ENCODE measurements at regions not wholly inside any gene's neighbourhood (a gene's known extent, or its start where the extent isn't known, plus 50 kb on each side); places are given as distances from the start of the nearest gene placed in this dataset.

- no peak for DNase-seq
- Mint-ChIP-seq H3K27ac (no peak overlapping the region), H3K27me3 (ENCODE audit: low read depth in 3 of 3) (peaks cover 0 to 3% (median 2%) of the 10 kb centered on the region in 3 donors), H3K4me3 (no peak overlapping the region), H3K36me3 (no peaks in the 10 kb centered on the region), H3K9me3 (peaks cover 0 to 4% (median 2%) of the 10 kb centered on the region in 7 donors), H3K4me1 (no peaks in the 10 kb centered on the region)
- H3K9me3 ChIP-seq (replicated peaks in 1 of 2; ENCODE audit: control insufficient read depth in 1 of 2, insufficient read depth in 1 of 2, low read length in 2 of 2) = no peaks in the 10 kb centered on the region
- no peak for TF ChIP-seq CTCF (IDR thresholded peaks at IDR 0.05)
- no peak overlapping the region for H3K27ac ChIP-seq (ENCODE audit: low read depth in 1 of 2, low read length in 2 of 2)
- no peaks in the 10 kb centered on the region for H4K20me1 ChIP-seq (ENCODE audit: insufficient read depth, low read length)
- H3K36me3 ChIP-seq (replicated peaks in 1 of 2; ENCODE audit: control insufficient read depth in 1 of 2, insufficient read depth in 2 of 2, low read length in 2 of 2) = no peaks in the 10 kb centered on the region
- peaks cover 0 to 2% of the 10 kb centered on the region in 2 donors for H3K27me3 ChIP-seq (ENCODE audit: control insufficient read depth in 2 of 2, insufficient read depth in 2 of 2, low read length in 2 of 2)
- H3K9ac ChIP-seq (ENCODE audit: insufficient read depth, low read length, poor library complexity, severe bottlenecking) = no peak overlapping the region
- H2AFZ ChIP-seq (ENCODE audit: insufficient read depth, low read depth, low read length, poor library complexity, severe bottlenecking) = no peak overlapping the region
- WGBS (ENCODE audit: insufficient coverage) = 96% methylated on average over 5 of the region's 12 CpGs
- H3K4me1 ChIP-seq (ENCODE audit: control insufficient read depth in 1 of 2, insufficient read depth in 2 of 2, low read length in 2 of 2) = no peaks in the 10 kb centered on the region
- intact Hi-C loops (cut with micrococcal nuclease) = no loop called here
- no peak overlapping the region for H3K4me2 ChIP-seq (replicated peaks; ENCODE audit: extremely low read depth, low read length, poor library complexity, severe bottlenecking)
- H3K79me2 ChIP-seq (ENCODE audit: insufficient read depth, low read length) = no peaks in the 10 kb centered on the region
- no peak overlapping the region for H3K4me3 ChIP-seq (replicated peaks in 1 of 3; ENCODE audit: low read depth in 2 of 3, low read length in 3 of 3)
Measured at GRCh38 chrX:151073767-151074166, 90.6 kb downstream of the HMGB3 start.

DNA sequence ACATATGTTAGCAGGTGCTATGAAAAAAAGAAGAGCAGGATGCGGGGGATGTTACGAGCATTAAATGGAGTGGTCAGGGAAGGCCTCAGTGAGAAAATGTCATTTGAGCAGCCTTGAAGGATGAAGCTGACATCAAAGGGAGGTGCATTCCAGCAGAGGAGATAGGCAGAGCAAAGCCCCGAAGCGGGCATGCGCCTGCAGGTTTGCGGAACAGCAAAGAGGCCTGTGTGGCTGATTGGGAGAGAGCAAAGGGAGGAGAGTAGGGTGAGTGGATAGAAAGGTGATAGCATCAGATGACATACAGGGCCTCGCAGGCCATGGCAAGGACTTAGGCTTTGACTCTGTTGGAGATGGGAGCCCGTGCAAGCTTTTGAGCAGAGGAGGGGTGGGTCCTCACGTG, 95.4 kb upstream of the GPR50 start:
- H3K36me3 ChIP-seq (replicated peaks in 1 of 2; ENCODE audit: control insufficient read depth in 1 of 2, insufficient read depth in 2 of 2, low read length in 2 of 2) = no peaks in the 10 kb centered on the region
- no peak for DNase-seq
- H3K27ac ChIP-seq (ENCODE audit: low read depth in 1 of 2, low read length in 2 of 2) = no peak overlapping the region
- peaks cover 0 to 7% of the 10 kb centered on the region in 2 donors for H3K27me3 ChIP-seq (ENCODE audit: control insufficient read depth in 2 of 2, insufficient read depth in 2 of 2, low read length in 2 of 2)
- no peaks in the 10 kb centered on the region for H4K20me1 ChIP-seq (ENCODE audit: insufficient read depth, low read length)
- intact Hi-C loops (cut with micrococcal nuclease) = loop anchor here in 1 of 2 donors (5.0 kb wide), 1 partner anchor 49 kb away; no protein-coding TSS in a partner anchor
- Mint-ChIP-seq H3K9me3 (peaks cover 0 to 2% (median 0%) of the 10 kb centered on the region in 7 donors), H3K4me1 (peaks cover 7% of the 10 kb centered on the region), H3K27me3 (ENCODE audit: low read depth in 3 of 3) (peaks cover 9 to 23% (median 11%) of the 10 kb centered on the region in 3 donors), H3K36me3 (no peaks in the 10 kb centered on the region), H3K4me3 (no peak overlapping the region), H3K27ac (no peak overlapping the region)
- H3K4me2 ChIP-seq (replicated peaks; ENCODE audit: extremely low read depth, low read length, poor library complexity, severe bottlenecking) = no peak overlapping the region
- peaks cover 5% of the 10 kb centered on the region in 2 donors for H3K4me1 ChIP-seq (ENCODE audit: control insufficient read depth in 1 of 2, insufficient read depth in 2 of 2, low read length in 2 of 2)
- H3K4me3 ChIP-seq (replicated peaks in 1 of 3; ENCODE audit: low read depth in 2 of 3, low read length in 3 of 3) = no peak overlapping the region
- H3K79me2 ChIP-seq (ENCODE audit: insufficient read depth, low read length) = no peaks in the 10 kb centered on the region
- TF ChIP-seq CTCF (IDR thresholded peaks at IDR 0.05) = no peak
- 95% methylated on average over 6 of the region's 9 CpGs for WGBS (ENCODE audit: insufficient coverage)
- H2AFZ ChIP-seq (ENCODE audit: insufficient read depth, low read depth, low read length, poor library complexity, severe bottlenecking) = no peak overlapping the region
- H3K9ac ChIP-seq (ENCODE audit: insufficient read depth, low read length, poor library complexity, severe bottlenecking) = no peak overlapping the region
- no peaks in the 10 kb centered on the region for H3K9me3 ChIP-seq (replicated peaks in 1 of 2; ENCODE audit: control insufficient read depth in 1 of 2, insufficient read depth in 1 of 2, low read length in 2 of 2)
